Endothelial cell of umbilical vein (primary cell): ENCODE measurements at regions not wholly inside any gene's neighbourhood (a gene's known extent, or its start where the extent isn't known, plus 50 kb on each side); places are given as distances from the start of the nearest gene placed in this dataset.

Experiments
- BruUV-seq: library from RNA; stranded (reverse); fragments of 400-500 nt; replicated peaks from 2 replicates; lab custom pipeline; 2021; lab: Mats Ljungman, UMichigan
- CTCF ChIA-PET: fragments of 300-600, 350-600 bp; sonication (Branson Sonifier 250); formaldehyde crosslinking; loops from one replicate; lab custom pipeline; 2021; ENCODE audit warnings: antibody characterized with exemption, inconsistent platforms; lab: Charles Lee
- POLR2A ChIA-PET: fragments of 300-600, 350-600 bp; sonication (Branson Sonifier 250); formaldehyde crosslinking; loops from one replicate; lab custom pipeline; 2021; ENCODE audit warnings: antibody characterized with exemption, inconsistent platforms; lab: Charles Lee
- DNase-seq: peaks from one replicate; pipeline ENCODE4 v3.0.0-alpha.2; 2011; ENCODE audit warnings: low read depth, low spot score
- FAIRE-seq: peaks from 2 replicates; lab custom pipeline; 2011; peaks lifted over from hg19 to GRCh38; lab: Jason Lieb, UNC
- H2AFZ ChIP-seq: 2 replicates; pipeline ENCODE4 v1.6.0; 2012; ENCODE audit warnings: low read depth, low read length, control low read depth, inconsistent platforms
- H3K27ac ChIP-seq: 2 replicates; pipeline ENCODE4 v1.5.1; 2011; ENCODE audit warnings: low read depth, mild to moderate bottlenecking, control low read depth, low read length, moderate library complexity; ENCODE audit not compliant: insufficient read depth
- H3K27me3 ChIP-seq, 2 experiments: 2 replicates each; pipeline versions ENCODE4 v1.6.0 to v1.6.1; 2011; ENCODE audit warnings: low read length in 2 of 2, mixed read lengths in 1 of 2; ENCODE audit not compliant: control insufficient read depth in 2 of 2, insufficient read depth in 2 of 2
- H3K36me3 ChIP-seq, 2 experiments: 2 replicates in 1 of 2; 3 replicates in 1 of 2; pipeline ENCODE4 v1.5.1; 2011; ENCODE audit warnings: low read length in 2 of 2, mild to moderate bottlenecking in 1 of 2, moderate library complexity in 1 of 2; ENCODE audit not compliant: control insufficient read depth in 2 of 2, insufficient read depth in 2 of 2; ENCODE audit errors: extremely low read depth in 1 of 2
- H3K4me1 ChIP-seq: 3 replicates; pipeline ENCODE4 v1.5.1; 2011; ENCODE audit warnings: mild to moderate bottlenecking, low read length; ENCODE audit not compliant: control insufficient read depth, insufficient read depth; ENCODE audit errors: extremely low read depth
- H3K4me2 ChIP-seq: 2 replicates; pipeline ENCODE4 v1.6.1; 2011; ENCODE audit warnings: low read length, control low read depth, mixed read lengths; ENCODE audit not compliant: insufficient read depth
- H3K4me3 ChIP-seq, 3 experiments: fragments of 200-600 bp in 1 of 3; sonication (generic), shearing (Covaris generic) in 1 of 3; replicated peaks in 1 of 3; 2 replicates each; pipeline ENCODE4 v1.5.1; 2011 to 2016; ENCODE audit warnings: control low read depth in 3 of 3, low read length in 3 of 3, mild to moderate bottlenecking in 2 of 3, inconsistent platforms in 1 of 3, low read depth in 1 of 3, moderate library complexity in 1 of 3; ENCODE audit not compliant: insufficient read depth in 1 of 3
- H3K79me2 ChIP-seq: 2 replicates; pipeline ENCODE4 v1.6.0; 2012; ENCODE audit warnings: low read length, inconsistent platforms; ENCODE audit not compliant: control insufficient read depth, insufficient read depth
- H3K9ac ChIP-seq: replicated peaks from 2 replicates; pipeline ENCODE3; 2011; ENCODE audit warnings: low read length, control low read depth; ENCODE audit not compliant: insufficient read depth; ENCODE audit errors: extremely low read depth
- H3K9me1 ChIP-seq: replicated peaks from 3 replicates; pipeline ENCODE4 v1.6.0; 2011; ENCODE audit warnings: mild to moderate bottlenecking, low read length; ENCODE audit not compliant: control insufficient read depth, insufficient read depth; ENCODE audit errors: extremely low read depth
- H3K9me3 ChIP-seq: replicated peaks from 2 replicates; pipeline ENCODE4 v1.5.1; 2012; ENCODE audit warnings: low read length, inconsistent platforms; ENCODE audit not compliant: control insufficient read depth, insufficient read depth
- H4K20me1 ChIP-seq: replicated peaks from 2 replicates; pipeline ENCODE3; 2011; ENCODE audit warnings: mild to moderate bottlenecking, low read length; ENCODE audit not compliant: control insufficient read depth, insufficient read depth; ENCODE audit errors: extremely low read depth
- EZH2 ChIP-seq: IDR thresholded peaks from 2 replicates; pipeline ENCODE4 v1.6.1; 2012; ENCODE audit warnings: borderline replicate concordance, low read depth, mild to moderate bottlenecking, moderate library complexity, low read length, inconsistent platforms; ENCODE audit not compliant: severe bottlenecking
- FOS ChIP-seq: IDR thresholded peaks from 2 replicates; pipeline ENCODE4 v1.6.1; 2011; ENCODE audit warnings: mild to moderate bottlenecking, low read length, moderate library complexity, borderline replicate concordance; ENCODE audit not compliant: insufficient read depth
- GATA2 ChIP-seq: IDR thresholded peaks from 2 replicates; pipeline ENCODE4 v1.7.0; 2011; ENCODE audit warnings: low read depth, mild to moderate bottlenecking, moderate library complexity, mixed read lengths, low read length; ENCODE audit not compliant: insufficient read length, insufficient read depth
- JUN ChIP-seq: IDR thresholded peaks from 2 replicates; pipeline ENCODE4 v1.6.1; 2011; ENCODE audit warnings: borderline replicate concordance, low read depth; ENCODE audit not compliant: insufficient read length, insufficient read depth
- MYC ChIP-seq: IDR thresholded peaks from one replicate; pipeline ENCODE4 v1.6.1; 2011; ENCODE audit warnings: mild to moderate bottlenecking, low read depth, low read length
- POLR2A ChIP-seq: IDR thresholded peaks from 2 replicates; pipeline ENCODE4 v1.6.1; 2012; ENCODE audit warnings: low read depth, mild to moderate bottlenecking, control low read depth, low read length
- POLR2AphosphoS5 ChIP-seq: IDR thresholded peaks from 2 replicates; pipeline ENCODE4 v1.6.1; 2012; ENCODE audit warnings: low read depth, mild to moderate bottlenecking, control low read depth, low read length, moderate library complexity; ENCODE audit not compliant: insufficient read depth
- dilution Hi-C: fragments of 300-500 bp; cut with MboI; formaldehyde crosslinking; loops from one replicate; pipeline ENCODE4 v1.15.0; 2019; ENCODE audit warnings: low sequenced_read_pairs; ENCODE audit not compliant: extremely low pct_ligation_motif_present
- intact Hi-C: fragments of 100-400 bp; cut with micrococcal nuclease; formaldehyde crosslinking; loops from one replicate; pipeline ENCODE4 v1.10.0; 2022
- TF ChIP-seq, protein P1 (sequence below): IDR thresholded peaks from 2 replicates; pipeline ENCODE4 v1.6.1; 2011; ENCODE audit not compliant: insufficient read depth, insufficient read length
- TF ChIP-seq, protein P2 (sequence below), 2 donors: IDR thresholded peaks; 1 replicate in 1 of 2; 2 replicates in 1 of 2; pipeline ENCODE4 v1.5.1; 2011; ENCODE audit warnings: low read length in 2 of 2, mild to moderate bottlenecking in 2 of 2, moderate library complexity in 2 of 2, control low read depth in 1 of 2, inconsistent platforms in 1 of 2, low read depth in 1 of 2; ENCODE audit not compliant: insufficient read depth in 1 of 2; ENCODE audit errors: extremely low read depth in 1 of 2

DNA sequence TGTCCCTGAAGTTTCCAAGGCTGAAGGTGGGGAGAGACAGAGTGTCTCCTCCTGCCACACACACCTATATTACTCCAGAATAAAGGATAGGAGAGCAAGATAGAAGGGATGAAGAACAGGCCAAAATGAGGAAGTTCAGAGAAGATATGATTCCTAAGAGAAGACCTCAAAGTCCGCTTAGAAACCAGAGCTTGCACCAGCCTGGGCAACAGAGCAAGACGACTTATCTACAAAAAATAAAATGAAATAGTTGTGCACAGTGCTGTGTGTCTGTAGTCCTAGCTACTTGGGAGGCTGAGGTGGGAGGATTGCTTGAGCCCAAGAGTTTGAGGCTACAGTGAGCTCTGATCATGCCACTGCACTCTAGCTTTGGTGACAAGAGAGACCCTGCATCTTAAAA is 128.2 kb downstream of the HS3ST3B1 start:
- no peaks in the 10 kb centered on the region for H3K9me3 ChIP-seq
- intact Hi-C loops: no loop called here
- no peaks in the 10 kb centered on the region for H3K79me2 ChIP-seq
- H3K36me3 ChIP-seq: no peaks in the 10 kb centered on the region
- ChIA-PET POLR2A (no interaction called here), CTCF (no interaction called here)
- H3K27me3 ChIP-seq: no peaks in the 10 kb centered on the region
- FAIRE-seq (no peak), DNase-seq (no peak)
- H4K20me1 ChIP-seq: no peaks in the 10 kb centered on the region
- no peak overlapping the region for H3K4me3 ChIP-seq
- no TSS peak for BruUV-seq
- no peak overlapping the region for H3K4me2 ChIP-seq
- no peak overlapping the region for H2AFZ ChIP-seq
- H3K4me1 ChIP-seq: no peaks in the 10 kb centered on the region
- dilution Hi-C loops: no loop called here
- no peaks in the 10 kb centered on the region for H3K9me1 ChIP-seq
- H3K9ac ChIP-seq: no peak overlapping the region
- H3K27ac ChIP-seq: no peak overlapping the region
- TF ChIP-seq, protein P1, sequence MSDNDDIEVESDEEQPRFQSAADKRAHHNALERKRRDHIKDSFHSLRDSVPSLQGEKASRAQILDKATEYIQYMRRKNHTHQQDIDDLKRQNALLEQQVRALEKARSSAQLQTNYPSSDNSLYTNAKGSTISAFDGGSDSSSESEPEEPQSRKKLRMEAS: no peak
- TF ChIP-seq MYC: no peak
- TF ChIP-seq POLR2AphosphoS5: no peak
- TF ChIP-seq JUN: no peak
- TF ChIP-seq FOS: no peak
- TF ChIP-seq POLR2A: no peak
- TF ChIP-seq, protein P2, sequence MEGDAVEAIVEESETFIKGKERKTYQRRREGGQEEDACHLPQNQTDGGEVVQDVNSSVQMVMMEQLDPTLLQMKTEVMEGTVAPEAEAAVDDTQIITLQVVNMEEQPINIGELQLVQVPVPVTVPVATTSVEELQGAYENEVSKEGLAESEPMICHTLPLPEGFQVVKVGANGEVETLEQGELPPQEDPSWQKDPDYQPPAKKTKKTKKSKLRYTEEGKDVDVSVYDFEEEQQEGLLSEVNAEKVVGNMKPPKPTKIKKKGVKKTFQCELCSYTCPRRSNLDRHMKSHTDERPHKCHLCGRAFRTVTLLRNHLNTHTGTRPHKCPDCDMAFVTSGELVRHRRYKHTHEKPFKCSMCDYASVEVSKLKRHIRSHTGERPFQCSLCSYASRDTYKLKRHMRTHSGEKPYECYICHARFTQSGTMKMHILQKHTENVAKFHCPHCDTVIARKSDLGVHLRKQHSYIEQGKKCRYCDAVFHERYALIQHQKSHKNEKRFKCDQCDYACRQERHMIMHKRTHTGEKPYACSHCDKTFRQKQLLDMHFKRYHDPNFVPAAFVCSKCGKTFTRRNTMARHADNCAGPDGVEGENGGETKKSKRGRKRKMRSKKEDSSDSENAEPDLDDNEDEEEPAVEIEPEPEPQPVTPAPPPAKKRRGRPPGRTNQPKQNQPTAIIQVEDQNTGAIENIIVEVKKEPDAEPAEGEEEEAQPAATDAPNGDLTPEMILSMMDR (IDR thresholded peaks at IDR 0.05; ENCODE audit: extremely low read depth in 1 of 2, insufficient read depth in 1 of 2, low read depth in 1 of 2, low read length in 2 of 2): no peak
- no peak for TF ChIP-seq GATA2
- TF ChIP-seq EZH2: no peak
